Suprapubic skin (tissue), 4 donors: ENCODE measurements at regions not wholly inside any gene's neighbourhood (a gene's known extent, or its start where the extent isn't known, plus 50 kb on each side); places are given as distances from the start of the nearest gene placed in this dataset.

Experiments
- DNase-seq, 2 donors: peaks; one replicate each; pipeline ENCODE4 v3.0.0-alpha.2; 2019; ENCODE audit warnings: low spot score in 2 of 2
- H3K27ac ChIP-seq: fragments of 200-600 bp; sonication (generic); one replicate; pipeline ENCODE4 v1.5.1; 2019
- H3K27me3 ChIP-seq: fragments of 200-600 bp; sonication (generic); one replicate; pipeline ENCODE4 v1.5.1; 2019
- H3K36me3 ChIP-seq: fragments of 200-600 bp; sonication (generic); one replicate; pipeline ENCODE4 v1.5.1; 2019
- H3K4me1 ChIP-seq: fragments of 200-600 bp; sonication (generic); one replicate; pipeline ENCODE4 v1.5.1; 2019
- H3K4me3 ChIP-seq: fragments of 200-600 bp; sonication (generic); one replicate; pipeline ENCODE4 v1.5.1; 2019; ENCODE audit warnings: mild to moderate bottlenecking
- H3K9me3 ChIP-seq: fragments of 200-600 bp; sonication (generic); one replicate; pipeline ENCODE4 v1.5.1; 2019
- CTCF ChIP-seq, 2 donors: fragments of 200-600 bp in 1 of 2; fragments of 450-650 bp in 1 of 2; sonication (generic) in 1 of 2; IDR thresholded peaks; one replicate each; pipeline ENCODE4 v1.5.1; 2016 to 2019; ENCODE audit warnings: antibody characterized with exemption in 2 of 2, mild to moderate bottlenecking in 1 of 2, moderate library complexity in 1 of 2
- EP300 ChIP-seq: sonication (generic); formaldehyde crosslinking; IDR thresholded peaks from one replicate; pipeline ENCODE4 v1.6.1; 2017; ENCODE audit warnings: antibody characterized with exemption
- POLR2A ChIP-seq, 2 donors: fragments of 450-650 bp; IDR thresholded peaks; one replicate each; pipeline ENCODE4 v1.6.1; 2017; ENCODE audit warnings: antibody characterized with exemption in 2 of 2, mild to moderate bottlenecking in 2 of 2, moderate library complexity in 2 of 2
- POLR2AphosphoS5 ChIP-seq, 3 donors: sonication (generic); formaldehyde crosslinking; IDR thresholded peaks; one replicate each; pipeline ENCODE4 v1.6.1; 2017; ENCODE audit warnings: antibody characterized with exemption in 3 of 3
- WGBS: methylation state at CpG from one replicate; pipeline ENCODE4 v1.1.5; 2018; 5-methylcytosine and 5-hydroxymethylcytosine counted together

- TF ChIP-seq POLR2AphosphoS5 (IDR thresholded peaks at IDR 0.05) (no peak), EP300 (no peak), POLR2A (IDR thresholded peaks at IDR 0.05) (no peak), CTCF (IDR thresholded peaks at IDR 0.05) (no peak)
These were observed 94.5 kb upstream of the ID2 start for GRCh38 chr2:8587251-8587791.

GRCh38 chr2:8587920-8588830 is 93.7 kb upstream of the ID2 start:
- Histone ChIP-seq H3K9me3 (no peaks in the 10 kb centered on the region), H3K4me1 (peaks cover 11% of the 10 kb centered on the region), H3K27me3 (peaks cover 5% of the 10 kb centered on the region), H3K4me3 (no peak overlapping the region), H3K27ac (no peak overlapping the region), H3K36me3 (no peaks in the 10 kb centered on the region)
- no peak for TF ChIP-seq POLR2AphosphoS5 (IDR thresholded peaks at IDR 0.05)
- TF ChIP-seq CTCF (IDR thresholded peaks at IDR 0.05): no peak
- no peak for TF ChIP-seq POLR2A (IDR thresholded peaks at IDR 0.05)
- TF ChIP-seq EP300: no peak
- peak in 1 of 2 donors; percentile 47 for DNase-seq
- 94% methylated on average over 5 of the region's 7 CpGs for WGBS

More at GRCh38 chr2:8587251-8587791, 94.5 kb upstream of the ID2 start:
- no peaks in the 10 kb centered on the region for H3K36me3 ChIP-seq
- H3K27me3 ChIP-seq: peaks cover 5% of the 10 kb centered on the region
- peak in 1 of 2 donors; percentile 72 for DNase-seq
- no peaks in the 10 kb centered on the region for H3K9me3 ChIP-seq
- no peak overlapping the region for H3K4me3 ChIP-seq
- WGBS: 76% methylated on average over 15 of the region's 19 CpGs
- H3K27ac ChIP-seq: no peak overlapping the region
- peaks cover 13% of the 10 kb centered on the region for H3K4me1 ChIP-seq

- H3K9me3 ChIP-seq: no peaks in the 10 kb centered on the region
- no peak overlapping the region for H3K27ac ChIP-seq
- no peaks in the 10 kb centered on the region for H3K36me3 ChIP-seq
- peak in 1 of 2 donors; percentile 50 for DNase-seq
- H3K27me3 ChIP-seq: peaks cover 5% of the 10 kb centered on the region
- 88% methylated on average over 6 of the region's 6 CpGs for WGBS
- TF ChIP-seq CTCF (IDR thresholded peaks at IDR 0.05): no peak
- no peak for TF ChIP-seq POLR2A (IDR thresholded peaks at IDR 0.05)
- TF ChIP-seq EP300: no peak
- no peak for TF ChIP-seq POLR2AphosphoS5 (IDR thresholded peaks at IDR 0.05)
- H3K4me3 ChIP-seq: no peak overlapping the region
- H3K4me1 ChIP-seq: peaks cover 5% of the 10 kb centered on the region
These were observed 93.0 kb upstream of the ID2 start for GRCh38 chr2:8588831-8589191.

GRCh38 chr2:8589721-8590120 is 92.1 kb upstream of the ID2 start:
- 100% methylated on average over 1 of the region's 1 CpG for WGBS
- H3K9me3 ChIP-seq: no peaks in the 10 kb centered on the region
- H3K27ac ChIP-seq: no peak overlapping the region
- no peak overlapping the region for H3K4me3 ChIP-seq
- no peaks in the 10 kb centered on the region for H3K4me1 ChIP-seq
- DNase-seq: no peak
- peaks cover 5% of the 10 kb centered on the region for H3K27me3 ChIP-seq
- TF ChIP-seq POLR2AphosphoS5 (IDR thresholded peaks at IDR 0.05) (no peak), CTCF (IDR thresholded peaks at IDR 0.05) (no peak), EP300 (no peak), POLR2A (IDR thresholded peaks at IDR 0.05) (no peak)
- H3K36me3 ChIP-seq: no peaks in the 10 kb centered on the region

GRCh38 chr2:8590938-8591337 is 90.9 kb upstream of the ID2 start:
- Histone ChIP-seq H3K27me3 (peaks cover 5% of the 10 kb centered on the region), H3K36me3 (no peaks in the 10 kb centered on the region), H3K4me1 (no peaks in the 10 kb centered on the region), H3K9me3 (no peaks in the 10 kb centered on the region), H3K27ac (no peak overlapping the region), H3K4me3 (no peak overlapping the region)
- peak in 1 of 2 donors; percentile 11 for DNase-seq
- TF ChIP-seq POLR2A (IDR thresholded peaks at IDR 0.05) (no peak), EP300 (no peak), CTCF (IDR thresholded peaks at IDR 0.05) (no peak), POLR2AphosphoS5 (IDR thresholded peaks at IDR 0.05) (no peak)
- WGBS: 68% methylated on average over 6 of the region's 6 CpGs
